Hematopoietic multipotent progenitor cell (in vitro differentiated cells): ENCODE measurements at regions not wholly inside any gene's neighbourhood (a gene's known extent, or its start where the extent isn't known, plus 50 kb on each side); places are given as distances from the start of the nearest gene placed in this dataset.
"Not testable (repeated sequence)": the region's sequence is repeated elsewhere in the genome, so short reads cannot be mapped to it uniquely, and the experiment has no call there.

Experiments used
- DNase-seq, 3 donors: peaks; one replicate each; pipeline ENCODE4 v3.0.0-alpha.2; 2011 to 2015; ENCODE audit warnings: low read depth in 2 of 3, low spot score in 2 of 3

DNA sequence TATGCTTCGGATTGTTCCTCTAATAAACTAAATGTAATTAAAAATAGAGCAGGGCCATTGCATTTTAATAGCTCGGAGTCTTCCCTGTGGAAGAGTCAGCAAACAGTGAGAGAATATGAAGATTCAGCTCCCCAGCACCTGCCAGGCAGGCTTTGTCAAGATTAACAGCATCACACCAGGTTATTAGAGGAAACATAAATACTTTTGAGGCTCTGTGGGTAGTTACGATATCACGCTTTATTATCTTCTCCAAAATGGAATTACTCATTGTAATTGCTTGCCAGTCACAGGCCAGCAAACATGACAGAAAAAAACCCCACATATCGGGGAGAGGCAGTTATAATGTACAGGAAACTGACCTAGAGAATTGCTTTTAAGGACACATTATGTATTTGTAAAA is 303.9 kb downstream of the CPS1 start:
- DNase-seq: no peak

- DNase-seq: no peak
Observed at GRCh38 chr2:210861038-210861665, 304.8 kb downstream of the CPS1 start.

DNA sequence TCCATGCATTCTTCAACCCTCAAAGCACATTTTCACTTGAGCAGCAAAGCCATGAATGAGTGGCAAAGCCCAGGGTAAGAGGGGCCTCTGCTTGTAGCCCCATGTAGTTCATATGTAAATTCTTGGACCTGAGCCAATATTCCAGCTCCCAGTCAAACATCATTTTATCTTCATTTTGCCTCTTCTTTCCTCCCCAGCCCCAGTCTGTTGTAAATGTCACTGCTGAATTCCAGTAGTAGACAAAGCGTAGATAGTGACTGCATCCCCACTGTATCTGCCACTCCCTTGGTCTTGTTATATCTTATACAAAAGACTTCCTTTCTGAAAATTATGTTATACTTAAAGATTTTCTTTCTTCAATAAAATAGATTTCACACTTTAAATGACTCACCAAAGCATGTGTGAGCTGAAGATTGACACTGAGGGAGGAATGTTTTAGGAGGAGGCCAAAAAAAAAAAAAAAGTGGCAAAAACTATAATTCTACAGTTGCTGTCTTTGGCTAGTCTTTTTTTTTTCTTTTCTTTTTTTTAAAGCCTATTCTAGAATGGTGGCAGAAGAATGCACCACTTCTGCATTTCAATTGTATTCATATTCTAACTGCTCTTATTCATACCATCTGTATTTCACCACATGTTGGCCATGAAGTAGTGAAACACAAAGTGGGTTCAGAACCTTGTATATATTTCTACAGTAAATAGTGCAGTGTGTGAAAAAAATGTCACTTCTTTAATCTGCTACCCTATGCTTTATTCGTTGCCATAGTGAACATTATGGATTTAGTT is 306.1 kb downstream of the CPS1 start:
- no peak for DNase-seq

- DNase-seq: no peak
Observed at GRCh38 chr2:210863283-210863682, 306.9 kb downstream of the CPS1 start.

- DNase-seq: not testable (repeated sequence)
Observed at GRCh38 chr2:210871566-210871965, 315.2 kb downstream of the CPS1 start.

DNA sequence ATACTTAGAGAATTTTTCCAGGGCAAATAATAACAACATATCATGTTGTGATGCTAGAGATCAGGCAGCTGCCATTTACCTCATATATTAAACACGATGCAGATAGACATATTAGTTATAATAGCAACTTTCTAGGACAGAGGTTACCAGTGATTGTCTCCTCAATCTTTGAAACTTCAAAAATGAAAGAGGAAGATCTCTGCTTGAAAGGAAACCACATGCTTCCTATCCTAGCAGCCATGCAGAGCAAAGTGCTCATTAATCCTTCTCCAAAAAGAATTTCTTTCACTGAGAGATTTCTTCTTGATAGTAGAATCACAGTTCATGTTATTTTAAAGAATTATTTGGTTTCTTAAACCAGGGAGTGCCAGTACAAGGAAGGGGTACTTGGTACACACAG is 317.2 kb downstream of the CPS1 start:
- no peak for DNase-seq

DNA sequence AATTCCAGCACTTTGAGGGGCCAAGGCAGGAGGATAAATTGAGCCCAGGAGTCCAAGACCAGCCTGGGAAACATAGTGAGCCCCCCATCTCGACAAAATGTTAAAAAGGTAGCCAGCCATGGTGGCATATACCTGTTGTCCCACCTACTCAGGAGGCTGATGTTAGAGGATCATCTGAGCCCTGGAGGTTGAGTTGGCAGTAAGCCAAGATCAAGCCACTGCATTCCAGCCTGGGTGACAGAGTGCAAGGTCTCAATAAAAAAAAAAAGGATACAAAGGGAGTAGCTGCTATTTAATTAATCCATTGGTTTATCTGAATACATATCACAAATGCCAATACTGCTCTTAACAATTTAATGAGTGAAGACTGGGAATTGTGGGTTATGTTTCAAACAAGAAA is 327.8 kb downstream of the CPS1 start:
- no peak for DNase-seq

GRCh38 chr2:210888035-210888434 is 331.6 kb downstream of the CPS1 start:
- DNase-seq: no peak

GRCh38 chr2:210895132-210895531 is 338.7 kb downstream of the CPS1 start:
- DNase-seq: no peak

DNA sequence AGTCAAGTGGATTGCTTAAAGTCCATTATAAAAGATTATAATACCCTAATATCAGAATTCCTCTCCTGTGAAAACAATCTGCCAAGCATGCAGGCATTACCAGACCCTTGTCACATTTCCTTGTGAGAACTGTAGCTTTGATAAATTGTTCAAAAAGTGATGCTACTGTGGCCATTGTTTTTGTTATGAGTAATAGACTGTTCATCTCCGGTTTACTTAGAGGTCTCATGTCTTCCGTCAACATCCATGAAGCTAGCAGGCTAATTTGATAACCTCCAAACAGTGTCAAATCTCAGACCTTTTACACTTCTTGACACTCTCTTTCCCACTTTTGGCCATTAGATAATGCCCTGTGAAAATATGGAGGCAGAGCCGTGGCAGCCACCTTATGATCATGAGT is 342.7 kb downstream of the CPS1 start:
- no peak for DNase-seq

DNA sequence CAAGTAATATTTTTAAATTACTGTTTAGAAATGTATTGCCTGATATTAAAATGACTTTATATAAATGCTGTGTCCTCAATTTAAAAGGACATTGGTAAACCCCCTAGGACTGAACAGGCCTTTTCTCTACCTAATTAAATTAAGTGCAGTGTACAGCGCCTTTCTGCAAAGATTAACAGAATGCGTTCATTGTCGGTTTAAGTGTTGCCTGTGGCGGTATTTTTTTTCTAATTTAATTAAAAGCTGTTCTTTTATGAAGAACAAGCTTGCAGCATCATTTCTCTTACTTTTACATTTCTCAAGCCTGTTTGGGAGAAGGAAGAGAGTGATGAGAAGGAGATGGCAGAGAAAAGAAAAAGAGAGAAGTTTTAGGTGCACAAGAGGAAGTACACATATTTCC is 344.9 kb downstream of the CPS1 start:
- no peak for DNase-seq

DNA sequence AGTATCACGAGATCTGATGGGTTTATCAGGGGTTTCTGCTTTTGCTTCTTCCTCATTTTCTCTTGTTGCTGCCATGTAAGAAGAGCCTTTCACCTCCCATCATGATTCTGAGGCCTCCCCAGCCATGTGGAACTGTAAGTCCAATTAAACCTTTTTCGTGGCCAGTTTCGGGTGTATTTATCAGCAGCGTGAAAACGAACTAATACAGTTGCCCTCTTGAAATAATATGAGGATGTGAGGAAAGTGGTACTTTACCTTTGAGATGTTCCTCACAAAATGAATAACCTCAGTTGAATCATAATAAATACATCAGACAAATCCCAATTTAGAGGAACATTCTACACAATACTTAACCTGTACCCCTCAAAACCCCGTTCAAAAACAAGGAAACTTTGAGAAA is 356.4 kb downstream of the CPS1 start:
- DNase-seq: no peak

- no peak for DNase-seq
Observed at GRCh38 chr2:210913461-210913860, 357.1 kb downstream of the CPS1 start.

- DNase-seq: no peak
Observed at GRCh38 chr2:210915912-210916311, 359.5 kb downstream of the CPS1 start.

DNA sequence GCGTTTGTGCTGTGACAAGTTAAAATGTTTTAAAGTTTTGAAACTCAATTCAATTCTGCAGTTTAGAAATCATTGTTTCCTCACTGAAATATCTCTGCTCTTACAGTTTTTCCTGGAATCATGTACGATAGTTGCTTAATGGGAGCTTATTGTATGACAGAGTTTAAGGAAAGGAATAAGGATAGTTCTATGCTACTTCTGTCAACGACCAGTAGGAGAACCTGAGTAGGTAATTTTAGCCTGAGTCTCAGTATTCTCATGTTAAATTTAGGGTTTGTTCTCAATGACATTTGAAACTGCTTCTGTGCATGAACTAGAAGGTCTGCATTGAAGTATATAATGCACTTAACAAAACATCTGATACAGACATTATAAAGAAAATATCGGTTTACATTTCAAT is 361.1 kb downstream of the CPS1 start:
- DNase-seq: no peak

DNA sequence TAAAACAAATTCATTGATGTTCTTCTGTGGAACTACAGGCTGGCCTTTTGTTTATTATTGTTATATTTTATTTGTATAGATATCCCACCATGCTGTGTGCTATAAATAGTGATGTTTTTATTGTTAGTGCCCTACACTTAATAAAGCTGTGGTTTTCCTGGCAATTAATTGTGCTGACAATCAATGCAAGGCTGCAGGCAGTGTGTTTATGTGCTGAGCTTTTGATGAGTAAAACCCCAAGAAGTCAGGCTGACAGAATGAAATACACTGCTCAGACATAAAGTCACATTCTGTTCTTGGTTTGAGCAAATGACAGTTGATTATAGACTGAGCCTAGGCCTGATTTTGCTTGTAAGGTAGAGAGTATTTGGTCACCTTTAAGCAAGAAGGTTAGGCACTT is 362.7 kb downstream of the CPS1 start:
- DNase-seq: no peak

DNA sequence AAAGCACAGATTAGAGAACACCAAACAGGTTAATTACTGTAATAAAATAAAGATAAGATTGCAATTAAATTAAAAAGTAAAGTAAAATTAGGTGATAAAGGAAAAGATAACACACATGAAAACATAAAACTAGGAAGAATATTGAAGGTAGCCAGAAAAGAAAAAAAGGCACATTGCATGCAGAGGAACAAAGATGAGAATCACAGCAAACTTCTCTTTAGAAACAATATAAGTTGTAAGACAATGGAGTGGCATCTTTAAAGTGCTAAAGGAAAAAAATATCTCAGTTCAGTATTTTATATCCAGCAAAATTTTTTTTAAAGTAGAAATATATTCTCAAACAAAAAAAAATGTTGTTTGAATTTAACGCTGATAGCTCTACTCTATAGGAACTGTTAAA is 366.0 kb downstream of the CPS1 start:
- DNase-seq: no peak

DNA sequence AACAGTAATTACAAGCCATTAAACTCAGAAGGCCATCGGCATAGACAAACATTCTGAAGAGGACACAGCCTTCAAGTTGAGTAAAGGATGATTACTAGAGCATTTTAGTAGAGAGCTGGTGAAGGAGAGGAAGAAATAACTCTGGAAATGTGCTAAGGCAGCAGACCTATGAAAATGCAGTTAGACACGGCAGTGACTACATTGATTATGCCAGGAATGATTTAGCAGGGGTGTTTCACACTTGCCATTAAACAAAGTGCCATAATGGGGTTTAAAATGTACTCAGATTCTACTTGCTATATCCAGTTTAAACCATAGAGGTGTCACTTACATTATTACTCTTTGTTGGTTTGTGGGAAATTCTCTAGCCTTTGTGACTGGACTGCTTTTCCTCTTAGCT is 372.3 kb downstream of the CPS1 start:
- DNase-seq: no peak

DNA sequence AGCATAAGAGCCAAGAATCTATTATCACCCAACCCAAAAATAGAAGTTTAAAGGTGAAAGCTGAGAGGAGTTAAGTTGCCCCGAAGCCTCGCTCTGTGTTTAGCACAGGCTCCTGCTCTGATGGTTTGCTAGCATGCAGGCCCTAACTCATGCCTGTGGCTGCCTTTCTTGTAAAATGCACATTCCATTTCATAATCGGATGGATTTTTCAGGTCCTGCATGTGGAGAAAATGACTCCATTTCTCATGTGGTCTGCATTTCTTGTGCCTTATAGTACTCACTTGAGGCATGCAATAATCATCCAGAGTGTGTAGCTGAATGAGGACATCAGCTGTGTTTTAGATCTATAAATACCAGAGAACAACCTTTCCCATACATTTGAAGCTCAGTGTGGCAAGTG is 381.8 kb downstream of the CPS1 start:
- no peak for DNase-seq

- no peak for DNase-seq
Observed at GRCh38 chr2:210946395-210946794, 390.0 kb downstream of the CPS1 start.

GRCh38 chr2:210950434-210951060 is 394.1 kb downstream of the CPS1 start:
- not testable (repeated sequence) for DNase-seq

DNA sequence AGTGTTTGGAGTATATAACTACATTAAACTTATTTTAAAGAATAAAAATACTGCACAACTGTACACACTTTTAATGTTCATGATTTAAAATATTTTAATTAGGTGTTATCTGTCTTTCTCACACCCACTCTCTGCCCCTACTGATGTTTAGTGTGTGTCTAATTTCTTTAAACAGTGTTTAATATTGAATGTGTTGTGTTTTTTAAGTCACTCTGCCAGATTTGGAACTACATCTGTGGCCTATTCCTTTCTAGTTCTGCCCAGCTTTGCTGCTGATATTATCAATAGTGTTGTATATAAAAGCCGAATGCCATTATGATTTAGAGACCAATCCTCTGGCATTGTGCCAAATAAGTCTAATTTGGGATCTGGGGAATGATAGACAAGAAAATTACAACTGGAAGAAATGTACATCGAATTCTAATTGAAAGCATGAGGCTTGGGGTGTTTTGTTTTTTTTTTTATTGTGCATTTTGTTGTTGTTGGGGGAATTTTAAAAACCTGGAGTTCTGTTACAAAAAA is 398.0 kb downstream of the CPS1 start:
- DNase-seq: no peak
